OCI-LY1 (cell line): ENCODE measurements at regions not wholly inside any gene's neighbourhood (a gene's known extent, or its start where the extent isn't known, plus 50 kb on each side); places are given as distances from the start of the nearest gene placed in this dataset.

Experiments
- H2AFZ ChIP-seq: fragments of 200-600 bp; sonication (generic), shearing (Covaris generic); 2 replicates; pipeline ENCODE4 v1.6.0; 2014; ENCODE audit warnings: antibody characterized with exemption, mild to moderate bottlenecking, low read length
- H3F3A ChIP-seq: fragments of 200-600 bp; sonication (generic), shearing (Covaris generic); 2 replicates; pipeline ENCODE4 v1.6.0; 2014; ENCODE audit warnings: mild to moderate bottlenecking, antibody characterized with exemption, low read length, moderate library complexity; ENCODE audit not compliant: insufficient read depth
- H3K27ac ChIP-seq: fragments of 200-600 bp; sonication (generic); 2 replicates; pipeline ENCODE4 v1.5.1; 2014; ENCODE audit warnings: low read length, mixed run types, mild to moderate bottlenecking, low read depth; ENCODE audit not compliant: poor library complexity, severe bottlenecking
- H3K27me3 ChIP-seq: fragments of 200-600 bp; sonication (generic); 2 replicates; pipeline ENCODE4 v1.6.0; 2014; ENCODE audit warnings: antibody characterized with exemption, mild to moderate bottlenecking, low read length, moderate library complexity; ENCODE audit not compliant: insufficient read depth
- H3K36me3 ChIP-seq: fragments of 200-600 bp; sonication (generic); 2 replicates; pipeline ENCODE4 v1.6.1; 2014; ENCODE audit warnings: mild to moderate bottlenecking, antibody characterized with exemption, low read length, moderate library complexity, mixed read lengths; ENCODE audit not compliant: insufficient read depth
- H3K4me1 ChIP-seq: fragments of 200-600 bp; sonication (generic); 2 replicates; pipeline ENCODE4 v1.5.1; 2014; ENCODE audit warnings: mild to moderate bottlenecking, low read length, moderate library complexity; ENCODE audit not compliant: insufficient read depth, severe bottlenecking
- H3K4me2 ChIP-seq: fragments of 200-600 bp; sonication (generic), shearing (Covaris generic); 2 replicates; pipeline ENCODE4 v1.6.1; 2014; ENCODE audit warnings: low read length
- H3K4me3 ChIP-seq: fragments of 200-600 bp; sonication (generic); 2 replicates; pipeline ENCODE4 v1.5.1; 2014; ENCODE audit warnings: low read length, low read depth, mild to moderate bottlenecking, mixed read lengths; ENCODE audit not compliant: poor library complexity, severe bottlenecking
- H3K79me2 ChIP-seq: fragments of 200-600 bp; shearing (Covaris generic); 2 replicates; pipeline ENCODE4 v1.6.1; 2016; ENCODE audit warnings: mixed run types, low read length, mixed read lengths; ENCODE audit not compliant: insufficient read depth
- H3K9ac ChIP-seq: fragments of 200-600 bp; sonication (generic), shearing (Covaris generic); 2 replicates; pipeline ENCODE4 v1.6.1; 2014; ENCODE audit warnings: mild to moderate bottlenecking, low read length, mixed read lengths
- H3K9me2 ChIP-seq: fragments of 200-600 bp; sonication (generic), shearing (Covaris generic); 2 replicates; pipeline ENCODE4 v1.6.1; 2014; ENCODE audit warnings: low read depth, mild to moderate bottlenecking, low read length, mixed read lengths
- H3K9me3 ChIP-seq: fragments of 200-600 bp; shearing (Covaris generic); 2 replicates; pipeline ENCODE4 v1.6.1; 2014; ENCODE audit warnings: low read length, mixed read lengths
- H4K20me1 ChIP-seq: fragments of 200-600 bp; sonication (generic), shearing (Covaris generic); 2 replicates; pipeline ENCODE4 v1.6.0; 2016; ENCODE audit warnings: mild to moderate bottlenecking, low read length; ENCODE audit not compliant: insufficient read depth
- EZH2 ChIP-seq: fragments of 200-600 bp; sonication (generic), shearing (Covaris generic); IDR thresholded peaks from 2 replicates; pipeline ENCODE4 v1.8.0; 2017; ENCODE audit warnings: borderline replicate concordance, mixed run types, mild to moderate bottlenecking, antibody characterized with exemption, low read length, moderate library complexity, mixed read lengths
- TF ChIP-seq, protein P1 (sequence below): fragments of 200-600 bp; sonication (generic), shearing (Covaris generic); IDR thresholded peaks from 2 replicates; pipeline ENCODE4 v1.5.1; 2017; ENCODE audit warnings: mild to moderate bottlenecking, antibody characterized with exemption, low read length, moderate library complexity, mixed read lengths

DNA sequence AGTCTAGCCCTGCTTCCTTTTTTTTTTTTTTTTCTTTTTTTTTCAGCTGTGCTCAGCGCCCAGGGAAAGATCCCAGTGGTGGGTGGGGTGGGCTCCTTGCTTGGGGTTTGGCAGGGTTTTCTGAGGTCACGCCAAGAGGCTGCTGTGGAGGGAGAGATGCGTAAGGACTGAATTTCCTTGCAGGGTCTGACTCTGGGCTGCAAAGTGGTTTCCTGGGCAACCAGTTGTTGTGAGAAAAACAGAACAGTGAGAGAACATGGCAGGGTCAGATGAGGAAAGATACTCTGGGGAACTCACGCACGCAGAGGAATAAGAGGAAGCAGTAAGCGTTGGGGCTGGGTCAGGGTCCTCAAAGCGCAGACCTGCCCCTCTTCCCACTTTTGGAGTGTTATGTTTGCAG is 119.5 kb downstream of the IRF8 start:
- Histone ChIP-seq H3K4me3 (no peak overlapping the region), H3K27me3 (peaks cover 4% of the 10 kb centered on the region; the same call in 1 of the 2 replicates), H3K9me2 (no peaks in the 10 kb centered on the region), H3K79me2 (no peaks in the 10 kb centered on the region), H3K4me2 (no peak overlapping the region), H4K20me1 (no peaks in the 10 kb centered on the region), H3K9me3 (peaks cover 5% of the 10 kb centered on the region; the same call in 1 of the 2 replicates), H3K9ac (no peak overlapping the region), H3K27ac (no peak overlapping the region), H3K36me3 (no peaks in the 10 kb centered on the region; the same call in 1 of the 2 replicates), H2AFZ (no peak overlapping the region), H3K4me1 (no peaks in the 10 kb centered on the region), H3F3A (no peaks in the 10 kb centered on the region)
- TF ChIP-seq, protein P1, sequence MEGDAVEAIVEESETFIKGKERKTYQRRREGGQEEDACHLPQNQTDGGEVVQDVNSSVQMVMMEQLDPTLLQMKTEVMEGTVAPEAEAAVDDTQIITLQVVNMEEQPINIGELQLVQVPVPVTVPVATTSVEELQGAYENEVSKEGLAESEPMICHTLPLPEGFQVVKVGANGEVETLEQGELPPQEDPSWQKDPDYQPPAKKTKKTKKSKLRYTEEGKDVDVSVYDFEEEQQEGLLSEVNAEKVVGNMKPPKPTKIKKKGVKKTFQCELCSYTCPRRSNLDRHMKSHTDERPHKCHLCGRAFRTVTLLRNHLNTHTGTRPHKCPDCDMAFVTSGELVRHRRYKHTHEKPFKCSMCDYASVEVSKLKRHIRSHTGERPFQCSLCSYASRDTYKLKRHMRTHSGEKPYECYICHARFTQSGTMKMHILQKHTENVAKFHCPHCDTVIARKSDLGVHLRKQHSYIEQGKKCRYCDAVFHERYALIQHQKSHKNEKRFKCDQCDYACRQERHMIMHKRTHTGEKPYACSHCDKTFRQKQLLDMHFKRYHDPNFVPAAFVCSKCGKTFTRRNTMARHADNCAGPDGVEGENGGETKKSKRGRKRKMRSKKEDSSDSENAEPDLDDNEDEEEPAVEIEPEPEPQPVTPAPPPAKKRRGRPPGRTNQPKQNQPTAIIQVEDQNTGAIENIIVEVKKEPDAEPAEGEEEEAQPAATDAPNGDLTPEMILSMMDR, result no peak
- no peak for TF ChIP-seq EZH2

DNA sequence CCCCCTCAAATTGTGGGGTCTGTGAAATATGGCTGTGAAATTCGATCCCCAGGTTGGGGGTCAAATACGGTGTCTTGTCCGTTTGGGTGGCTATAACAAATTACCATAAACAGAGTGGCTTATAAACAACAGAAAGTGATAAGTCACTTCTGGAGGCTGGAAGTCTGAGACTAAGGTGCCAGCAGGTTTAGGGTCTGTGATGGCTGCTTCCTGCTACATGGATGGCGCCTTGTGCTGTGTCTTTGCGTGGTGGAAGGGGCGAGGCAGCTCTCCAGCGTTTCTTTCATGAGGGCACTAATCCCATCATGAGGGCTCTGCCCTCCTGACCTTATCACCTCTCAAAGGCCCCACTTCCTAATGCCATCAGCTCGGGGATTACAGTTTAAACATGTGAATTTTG is 120.0 kb downstream of the IRF8 start:
- Histone ChIP-seq H3K4me1 (no peaks in the 10 kb centered on the region), H3K9me3 (peaks cover 8% of the 10 kb centered on the region; the same call in 1 of the 2 replicates), H3K4me2 (no peak overlapping the region), H2AFZ (no peak overlapping the region), H3K79me2 (no peaks in the 10 kb centered on the region), H3K27ac (no peak overlapping the region), H3K9me2 (no peaks in the 10 kb centered on the region), H3K9ac (no peak overlapping the region), H3K4me3 (no peak overlapping the region), H3K36me3 (no peaks in the 10 kb centered on the region; the same call in 1 of the 2 replicates), H3F3A (no peaks in the 10 kb centered on the region), H3K27me3 (peaks cover 4% of the 10 kb centered on the region; the same call in 1 of the 2 replicates), H4K20me1 (no peaks in the 10 kb centered on the region)
- no peak for TF ChIP-seq EZH2
- TF ChIP-seq, protein P1, result no peak

DNA sequence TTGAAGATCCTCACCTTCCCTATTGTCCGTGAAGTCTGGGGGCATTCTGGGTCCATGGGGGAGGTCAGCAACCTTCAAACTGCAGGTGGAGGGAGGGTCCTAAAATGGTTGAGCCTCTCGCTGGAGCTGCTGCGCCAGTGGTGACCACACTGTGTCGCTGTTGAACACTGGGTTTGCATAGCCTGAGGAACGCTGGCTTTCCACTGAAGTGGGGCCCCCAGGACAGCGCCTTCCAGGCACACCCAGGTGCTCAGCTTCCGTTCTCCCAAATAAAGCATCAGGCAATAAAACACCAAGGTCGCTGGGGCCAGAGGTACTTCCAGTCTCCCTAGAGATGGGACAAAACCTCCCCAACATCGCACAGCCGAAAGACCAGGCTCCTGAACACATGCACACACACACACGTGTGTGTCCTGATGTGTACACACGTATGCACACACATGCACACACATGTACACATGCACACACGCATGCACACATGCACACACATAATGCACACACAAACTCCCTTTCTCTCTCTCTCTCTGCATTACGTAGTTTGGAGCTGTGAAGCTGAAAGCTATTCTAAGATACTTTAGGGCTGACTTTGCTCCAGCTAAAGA is 120.6 kb downstream of the IRF8 start:
- H3K4me1 ChIP-seq, result no peaks in the 10 kb centered on the region
- no peak overlapping the region for H3K4me2 ChIP-seq
- H3K9me3 ChIP-seq, result peaks cover 11% of the 10 kb centered on the region
- no peaks in the 10 kb centered on the region for H4K20me1 ChIP-seq
- no peak overlapping the region for H3K9ac ChIP-seq
- H3K9me2 ChIP-seq, result no peaks in the 10 kb centered on the region
- TF ChIP-seq EZH2, result no peak
- TF ChIP-seq, protein P1, result peak; percentile 42; the same call in 1 of the 2 replicates
- no peaks in the 10 kb centered on the region; the same call in 1 of the 2 replicates for H3K36me3 ChIP-seq
- no peaks in the 10 kb centered on the region for H3K79me2 ChIP-seq
- no peaks in the 10 kb centered on the region for H3F3A ChIP-seq
- peaks cover 4% of the 10 kb centered on the region; the same call in 1 of the 2 replicates for H3K27me3 ChIP-seq
- H3K4me3 ChIP-seq, result no peak overlapping the region
- no peak overlapping the region for H2AFZ ChIP-seq
- no peak overlapping the region for H3K27ac ChIP-seq
